Esophagus muscularis mucosa (tissue), 3 donors: ENCODE measurements at regions not wholly inside any gene's neighbourhood (a gene's known extent, or its start where the extent isn't known, plus 50 kb on each side); places are given as distances from the start of the nearest gene placed in this dataset.

ENCODE experiments used
- CTCF ChIP-seq, 3 experiments: fragments of 200-600 bp in 2 of 3; fragments of 450-650 bp in 1 of 3; sonication (generic) in 2 of 3; IDR thresholded peaks; one replicate each; pipeline ENCODE4 v1.5.1; 2017 to 2019; ENCODE audit warnings: antibody characterized with exemption in 3 of 3, mild to moderate bottlenecking in 2 of 3, moderate library complexity in 1 of 3
- POLR2A ChIP-seq: fragments of 450-650 bp; IDR thresholded peaks from one replicate; pipeline ENCODE4 v1.6.1; 2017; ENCODE audit warnings: antibody characterized with exemption, moderate library complexity, mild to moderate bottlenecking, low read depth

- no peak for TF ChIP-seq POLR2A
- no peak for TF ChIP-seq CTCF (IDR thresholded peaks at IDR 0.05)
Observed at GRCh38 chr3:137409584-137409983, 354.5 kb upstream of the SOX14 start.
